IPS-20b (cell line): ENCODE measurements at regions not wholly inside any gene's neighbourhood (a gene's known extent, or its start where the extent isn't known, plus 50 kb on each side); places are given as distances from the start of the nearest gene placed in this dataset.
"Not testable (repeated sequence)": the region's sequence is repeated elsewhere in the genome, so short reads cannot be mapped to it uniquely, and the experiment has no call there.

ENCODE experiments used
- H3K27ac ChIP-seq: one replicate; pipeline ENCODE4 v1.5.1; 2013; ENCODE audit warnings: low read length
- H3K27me3 ChIP-seq: 2 replicates; pipeline ENCODE4 v1.6.1; 2013; ENCODE audit warnings: mild to moderate bottlenecking, low read length, inconsistent platforms; ENCODE audit not compliant: insufficient read depth
- H3K36me3 ChIP-seq: 2 replicates; pipeline ENCODE4 v1.6.1; 2013; ENCODE audit warnings: low read depth, mild to moderate bottlenecking, inconsistent platforms, low read length, moderate library complexity; ENCODE audit not compliant: insufficient read depth
- H3K4me1 ChIP-seq: 2 replicates; pipeline ENCODE4 v1.6.1; 2013; ENCODE audit warnings: mild to moderate bottlenecking, control low read depth, inconsistent platforms, low read length, moderate library complexity; ENCODE audit not compliant: insufficient read depth
- H3K4me3 ChIP-seq: 2 replicates; pipeline ENCODE4 v1.5.1; 2013; ENCODE audit warnings: mild to moderate bottlenecking, low read length, inconsistent platforms
- H3K9ac ChIP-seq: 2 replicates; pipeline ENCODE4 v1.6.1; 2013; ENCODE audit warnings: low read depth, mild to moderate bottlenecking, inconsistent platforms, low read length, moderate library complexity
- H3K9me3 ChIP-seq: 2 replicates; pipeline ENCODE4 v1.6.1; 2013; ENCODE audit warnings: mild to moderate bottlenecking, low read depth, low read length, inconsistent platforms; ENCODE audit not compliant: insufficient read depth

DNA sequence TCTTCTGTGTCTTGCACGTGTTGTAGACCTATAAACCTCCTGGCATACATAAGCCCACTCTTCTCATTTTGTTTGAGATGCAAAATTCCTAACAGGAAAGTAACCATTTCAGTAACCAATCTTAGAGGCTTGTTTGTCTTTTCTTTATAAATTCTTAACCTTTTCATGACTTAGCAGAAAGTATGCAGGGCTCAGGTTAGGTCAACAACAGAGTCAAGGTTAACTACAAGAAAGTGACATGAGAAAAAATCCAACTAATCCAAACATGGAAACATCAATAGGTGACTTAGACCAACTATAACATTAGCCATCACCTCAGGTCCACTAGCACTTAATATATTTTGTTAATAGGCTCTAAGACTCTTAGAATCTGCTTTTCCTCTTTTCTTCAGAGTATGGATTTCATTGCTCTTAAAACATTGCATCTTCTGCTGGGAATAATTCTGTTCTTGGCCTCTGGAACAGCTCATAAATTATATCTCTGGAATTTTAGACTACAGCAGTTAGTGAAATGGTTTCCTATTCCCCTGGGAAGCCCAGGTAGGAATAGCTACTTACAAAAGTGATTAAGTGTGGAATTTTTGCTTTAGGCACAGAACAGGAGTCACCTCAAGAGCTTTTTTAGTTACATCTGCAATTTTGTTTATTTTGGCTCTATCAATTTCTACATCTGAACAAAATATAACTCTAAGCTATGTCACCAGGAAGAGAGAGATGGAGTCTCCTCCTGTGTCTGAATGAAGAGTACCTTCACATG, 155.3 kb upstream of the ANKRD55 start:
- Histone ChIP-seq H3K4me1 (no peaks in the 10 kb centered on the region), H3K4me3 (no peak overlapping the region), H3K27me3 (no peaks in the 10 kb centered on the region), H3K9me3 (no peaks in the 10 kb centered on the region), H3K9ac (no peak overlapping the region), H3K36me3 (no peaks in the 10 kb centered on the region), H3K27ac (no peak overlapping the region)

DNA sequence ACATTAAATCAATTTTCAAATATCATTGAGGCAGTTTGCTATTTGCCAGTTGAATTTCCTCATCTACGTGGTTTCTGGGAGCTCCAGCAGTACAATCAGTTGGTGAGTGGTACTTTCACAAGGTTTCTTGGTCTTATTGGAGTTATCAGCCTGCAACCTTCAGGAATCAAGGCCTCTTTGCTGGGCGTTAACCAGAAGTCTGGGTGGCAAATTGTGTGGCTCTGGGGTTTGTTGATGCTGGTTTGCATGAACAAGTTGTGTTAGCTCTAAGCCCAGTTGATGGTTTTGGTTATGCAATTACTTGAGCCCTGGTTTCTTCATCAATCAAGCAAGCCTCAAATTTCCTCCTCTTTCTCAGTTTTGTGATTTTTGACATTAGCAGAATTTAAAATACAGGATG, 152.9 kb upstream of the ANKRD55 start:
- no peaks in the 10 kb centered on the region for H3K4me1 ChIP-seq
- H3K27me3 ChIP-seq: no peaks in the 10 kb centered on the region
- no peak overlapping the region for H3K27ac ChIP-seq
- no peaks in the 10 kb centered on the region for H3K9me3 ChIP-seq
- H3K9ac ChIP-seq: no peak overlapping the region
- no peaks in the 10 kb centered on the region for H3K36me3 ChIP-seq
- no peak overlapping the region for H3K4me3 ChIP-seq

GRCh38 chr5:56384186-56384585, 151.1 kb upstream of the ANKRD55 start:
- Histone ChIP-seq H3K9ac (no peak overlapping the region), H3K27me3 (no peaks in the 10 kb centered on the region), H3K9me3 (no peaks in the 10 kb centered on the region), H3K4me3 (no peak overlapping the region), H3K36me3 (no peaks in the 10 kb centered on the region), H3K27ac (no peak overlapping the region), H3K4me1 (no peaks in the 10 kb centered on the region)

GRCh38 chr5:56383761-56384160, 150.6 kb upstream of the ANKRD55 start:
- H3K9ac ChIP-seq: no peak overlapping the region
- no peaks in the 10 kb centered on the region for H3K27me3 ChIP-seq
- no peaks in the 10 kb centered on the region for H3K36me3 ChIP-seq
- no peak overlapping the region for H3K4me3 ChIP-seq
- H3K9me3 ChIP-seq: no peaks in the 10 kb centered on the region
- H3K27ac ChIP-seq: no peak overlapping the region
- H3K4me1 ChIP-seq: no peaks in the 10 kb centered on the region

- Histone ChIP-seq H3K4me1 (no peaks in the 10 kb centered on the region), H3K27ac (no peak overlapping the region), H3K4me3 (no peak overlapping the region), H3K9me3 (no peaks in the 10 kb centered on the region), H3K36me3 (no peaks in the 10 kb centered on the region), H3K27me3 (no peaks in the 10 kb centered on the region), H3K9ac (no peak overlapping the region)
These were observed 149.8 kb upstream of the ANKRD55 start for GRCh38 chr5:56382896-56383295.

DNA sequence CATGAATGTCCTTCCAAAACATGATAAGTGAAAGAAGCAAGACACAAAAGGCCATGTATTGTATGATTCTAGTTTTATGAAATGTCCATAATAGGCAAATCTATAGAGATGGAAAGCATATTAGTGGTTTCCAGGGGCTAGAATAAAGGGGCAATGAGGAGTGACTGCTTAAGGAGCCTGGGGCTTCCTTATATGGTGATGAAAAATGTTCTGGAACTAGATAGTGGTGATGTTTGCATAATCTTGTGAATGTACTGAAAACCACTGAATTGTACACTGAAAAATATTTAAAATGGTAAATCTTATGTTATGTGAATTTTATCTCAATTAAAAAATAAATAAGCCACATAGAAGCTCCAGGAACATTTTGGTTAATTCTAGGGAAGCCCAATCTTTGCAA, 144.4 kb upstream of the ANKRD55 start:
- Histone ChIP-seq H3K27ac (no peak overlapping the region), H3K9ac (no peak overlapping the region), H3K9me3 (peaks cover 4% of the 10 kb centered on the region; the same call in 1 of the 2 replicates), H3K4me1 (no peaks in the 10 kb centered on the region), H3K4me3 (no peak overlapping the region), H3K36me3 (no peaks in the 10 kb centered on the region), H3K27me3 (no peaks in the 10 kb centered on the region)

DNA sequence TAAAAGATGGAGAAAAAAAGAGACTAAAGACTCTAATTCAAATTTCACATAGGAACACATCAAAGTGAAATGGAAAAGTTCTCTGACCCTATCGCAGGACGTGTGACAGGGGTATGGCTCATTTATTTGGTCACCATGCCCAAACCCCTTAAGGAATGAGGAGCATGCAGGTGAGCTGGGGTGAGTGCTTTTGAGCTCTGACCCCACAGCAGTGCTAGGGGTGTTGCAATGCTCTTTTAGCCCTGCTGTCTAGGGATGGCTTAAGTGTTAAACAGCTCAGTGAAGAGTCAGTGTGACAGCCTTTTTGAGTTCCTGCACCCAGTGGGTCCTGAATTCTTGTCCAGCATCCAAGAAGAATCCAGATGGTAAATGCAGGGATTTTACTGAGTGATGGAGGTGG, 143.0 kb upstream of the ANKRD55 start:
- Histone ChIP-seq H3K4me1 (no peaks in the 10 kb centered on the region), H3K36me3 (no peaks in the 10 kb centered on the region), H3K27me3 (no peaks in the 10 kb centered on the region), H3K9me3 (peaks cover 4% of the 10 kb centered on the region; the same call in 1 of the 2 replicates), H3K4me3 (no peak overlapping the region), H3K27ac (no peak overlapping the region), H3K9ac (no peak overlapping the region)

DNA sequence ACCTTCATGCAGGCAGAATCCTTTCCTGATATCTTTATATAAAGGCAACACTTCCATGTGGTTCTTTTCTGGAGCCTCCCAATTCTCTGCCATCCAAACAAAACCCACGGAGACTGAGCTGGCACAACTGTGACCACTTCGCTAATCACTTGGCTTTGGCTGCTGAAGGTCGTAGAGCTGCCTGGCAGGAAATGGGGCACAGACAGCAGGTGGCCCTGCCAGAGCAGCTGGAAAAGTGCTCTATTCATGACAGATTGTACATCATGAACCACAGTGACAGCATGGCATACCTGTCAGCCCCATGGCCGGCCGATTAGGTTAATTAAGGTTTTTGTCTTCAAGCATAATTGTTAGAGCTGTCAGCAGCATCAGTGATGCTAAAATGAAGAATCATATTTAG, 141.9 kb upstream of the ANKRD55 start:
- no peaks in the 10 kb centered on the region for H3K36me3 ChIP-seq
- no peaks in the 10 kb centered on the region for H3K27me3 ChIP-seq
- no peaks in the 10 kb centered on the region for H3K4me1 ChIP-seq
- H3K9ac ChIP-seq: no peak overlapping the region
- no peak overlapping the region for H3K4me3 ChIP-seq
- H3K27ac ChIP-seq: no peak overlapping the region
- peaks cover 4% of the 10 kb centered on the region; the same call in 1 of the 2 replicates for H3K9me3 ChIP-seq

DNA sequence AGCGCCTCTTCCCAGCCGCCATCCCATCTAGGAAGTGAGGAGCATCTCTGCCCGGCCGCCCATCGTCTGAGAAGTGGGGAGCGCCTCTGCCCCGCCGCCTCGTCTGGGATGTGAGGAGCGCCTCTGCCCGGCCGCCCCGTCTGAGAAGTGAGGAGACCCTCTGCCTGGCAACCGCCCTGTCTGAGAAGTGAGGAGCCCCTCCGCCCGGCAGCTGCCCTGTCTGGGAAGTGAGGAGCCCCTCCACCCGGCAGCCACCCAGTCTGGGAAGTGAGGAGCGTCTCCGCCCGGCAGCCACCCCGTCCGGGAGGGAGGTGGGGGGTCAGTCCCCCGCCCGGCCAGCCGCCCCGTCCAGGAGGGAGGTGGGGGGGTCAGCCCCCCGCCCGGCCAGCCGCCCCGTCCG, 139.4 kb upstream of the ANKRD55 start:
- H3K36me3 ChIP-seq, H3K4me1 ChIP-seq, H3K9me3 ChIP-seq, H3K9ac ChIP-seq, H3K27ac ChIP-seq, H3K4me3 ChIP-seq, H3K27me3 ChIP-seq: not testable (repeated sequence)

- H3K27ac ChIP-seq: no peak overlapping the region
- H3K4me1 ChIP-seq: no peaks in the 10 kb centered on the region
- H3K27me3 ChIP-seq: no peaks in the 10 kb centered on the region
- no peaks in the 10 kb centered on the region for H3K36me3 ChIP-seq
- H3K9me3 ChIP-seq: no peaks in the 10 kb centered on the region
- no peak overlapping the region for H3K4me3 ChIP-seq
- H3K9ac ChIP-seq: no peak overlapping the region
These were observed 136.3 kb upstream of the ANKRD55 start for GRCh38 chr5:56369361-56369811.

DNA sequence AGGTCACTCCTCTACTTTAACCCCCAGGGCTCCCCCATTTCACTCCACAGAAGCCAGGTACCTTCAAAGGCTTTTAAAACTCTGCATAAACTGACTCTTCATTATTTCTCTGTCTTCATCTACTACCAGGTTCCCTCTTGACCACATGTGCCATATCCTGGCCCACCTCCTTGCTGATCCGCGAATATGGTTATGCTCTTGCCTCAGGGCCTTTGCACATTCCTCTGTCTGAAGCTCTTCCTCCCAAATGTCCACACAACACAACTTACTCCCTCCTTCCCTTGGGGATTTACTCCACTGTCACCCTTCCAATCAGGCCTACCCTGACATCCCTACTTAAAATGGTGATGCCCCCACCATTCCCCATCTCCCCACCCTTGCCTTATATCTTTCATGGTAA, 134.6 kb upstream of the ANKRD55 start:
- no peaks in the 10 kb centered on the region for H3K4me1 ChIP-seq
- H3K27ac ChIP-seq: no peak overlapping the region
- no peaks in the 10 kb centered on the region for H3K9me3 ChIP-seq
- H3K9ac ChIP-seq: no peak overlapping the region
- H3K36me3 ChIP-seq: no peaks in the 10 kb centered on the region
- no peak overlapping the region for H3K4me3 ChIP-seq
- no peaks in the 10 kb centered on the region for H3K27me3 ChIP-seq

DNA sequence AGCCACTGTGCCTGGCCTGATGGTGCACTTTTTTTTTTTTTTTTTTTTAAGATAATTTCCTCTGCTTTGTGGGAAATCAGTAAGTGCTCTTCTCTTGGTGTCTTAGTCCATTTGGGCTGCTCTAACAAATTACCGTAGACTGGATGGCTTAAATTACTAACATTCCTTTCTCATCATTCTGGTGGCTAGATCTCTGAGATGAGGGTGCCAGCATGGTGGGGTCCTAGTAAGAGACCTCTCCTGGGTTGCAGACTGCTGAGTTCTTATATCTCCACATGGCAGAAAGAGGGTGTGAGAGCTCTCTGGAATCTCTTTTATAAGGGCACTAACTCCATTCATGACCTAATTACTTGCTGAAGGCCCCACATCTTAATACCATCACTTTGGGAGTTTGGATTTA, 133.9 kb upstream of the ANKRD55 start:
- no peaks in the 10 kb centered on the region for H3K9me3 ChIP-seq
- no peak overlapping the region for H3K4me3 ChIP-seq
- no peaks in the 10 kb centered on the region for H3K4me1 ChIP-seq
- H3K36me3 ChIP-seq: no peaks in the 10 kb centered on the region
- H3K27ac ChIP-seq: no peak overlapping the region
- no peaks in the 10 kb centered on the region for H3K27me3 ChIP-seq
- H3K9ac ChIP-seq: no peak overlapping the region
